ENCODE measurements at regions not wholly inside any gene's neighbourhood (a gene's known extent, or its start where the extent isn't known, plus 50 kb on each side); places are given as distances from the start of the nearest gene placed in this dataset.

GRCh38 chr9:91086657-91087461 lies 274.9 kb downstream of the AUH start:
- no peaks in the 10 kb centered on the region for H3K9me3 ChIP-seq (ENCODE audit: insufficient read depth, low read length, severe bottlenecking)
- H3K9ac ChIP-seq (ENCODE audit: low read depth, low read length), result no peak overlapping the region
- no peak overlapping the region for H3K4me3 ChIP-seq (ENCODE audit: low read depth in 1 of 2, low read length in 2 of 2)
- no peaks in the 10 kb centered on the region for H3K36me3 ChIP-seq (ENCODE audit: insufficient read depth, low read length)
- no peaks in the 10 kb centered on the region for H4K20me1 ChIP-seq (ENCODE audit: insufficient read depth, low read length)
- no peak for ATAC-seq (ENCODE audit: insufficient read depth, low read depth)
- no peak overlapping the region for H3K4me2 ChIP-seq (ENCODE audit: insufficient read depth, low read length)
- no peak for DNase-seq
- no peak overlapping the region for H3K27ac ChIP-seq (ENCODE audit: low read length)
- H3K27me3 ChIP-seq (ENCODE audit: insufficient read depth, low read length, poor library complexity), result no peaks in the 10 kb centered on the region
- no peaks in the 10 kb centered on the region for H3K4me1 ChIP-seq (ENCODE audit: insufficient read depth, low read length)
- TF ChIP-seq EZH2 (IDR thresholded peaks at IDR 0.05; ENCODE audit: borderline replicate concordance, low read depth, low read length, severe bottlenecking), result no peak
- no peak for TF ChIP-seq CTCF (IDR thresholded peaks at IDR 0.05; ENCODE audit: borderline replicate concordance, extremely low read depth, low read length, poor library complexity, severe bottlenecking)
- H3K79me2 ChIP-seq (ENCODE audit: insufficient read depth, low read length), result no peaks in the 10 kb centered on the region
- H2AFZ ChIP-seq (ENCODE audit: low read depth, low read length), result no peak overlapping the region

- H3K9ac ChIP-seq (ENCODE audit: low read depth, low read length), result no peak overlapping the region
- TF ChIP-seq CTCF (IDR thresholded peaks at IDR 0.05; ENCODE audit: borderline replicate concordance, extremely low read depth, low read length, poor library complexity, severe bottlenecking), result no peak
- H3K79me2 ChIP-seq (ENCODE audit: insufficient read depth, low read length), result no peaks in the 10 kb centered on the region
- no peaks in the 10 kb centered on the region for H3K4me1 ChIP-seq (ENCODE audit: insufficient read depth, low read length)
- no peaks in the 10 kb centered on the region for H3K36me3 ChIP-seq (ENCODE audit: insufficient read depth, low read length)
- H4K20me1 ChIP-seq (ENCODE audit: insufficient read depth, low read length), result no peaks in the 10 kb centered on the region
- H3K27me3 ChIP-seq (ENCODE audit: insufficient read depth, low read length, poor library complexity), result no peaks in the 10 kb centered on the region
- no peak overlapping the region for H3K4me3 ChIP-seq (ENCODE audit: low read depth in 1 of 2, low read length in 2 of 2)
- no peak overlapping the region for H3K27ac ChIP-seq (ENCODE audit: low read length)
- H2AFZ ChIP-seq (ENCODE audit: low read depth, low read length), result no peak overlapping the region
- no peak overlapping the region for H3K4me2 ChIP-seq (ENCODE audit: insufficient read depth, low read length)
- no peak for ATAC-seq (ENCODE audit: insufficient read depth, low read depth)
- no peaks in the 10 kb centered on the region for H3K9me3 ChIP-seq (ENCODE audit: insufficient read depth, low read length, severe bottlenecking)
- no peak for DNase-seq
Measured at GRCh38 chr9:91087462-91087759, 274.3 kb downstream of the AUH start.

GRCh38 chr9:91089405-91090129 lies 272.2 kb downstream of the AUH start:
- H3K4me3 ChIP-seq (ENCODE audit: low read depth in 1 of 2, low read length in 2 of 2), result no peak overlapping the region
- no peaks in the 10 kb centered on the region for H3K4me1 ChIP-seq (ENCODE audit: insufficient read depth, low read length)
- no peaks in the 10 kb centered on the region for H3K36me3 ChIP-seq (ENCODE audit: insufficient read depth, low read length)
- H3K27me3 ChIP-seq (ENCODE audit: insufficient read depth, low read length, poor library complexity), result no peaks in the 10 kb centered on the region
- no peaks in the 10 kb centered on the region for H3K9me3 ChIP-seq (ENCODE audit: insufficient read depth, low read length, severe bottlenecking)
- no peak overlapping the region for H3K27ac ChIP-seq (ENCODE audit: low read length)
- no peak for DNase-seq
- no peak overlapping the region for H2AFZ ChIP-seq (ENCODE audit: low read depth, low read length)
- TF ChIP-seq EZH2 (IDR thresholded peaks at IDR 0.05; ENCODE audit: borderline replicate concordance, low read depth, low read length, severe bottlenecking), result no peak
- TF ChIP-seq CTCF (IDR thresholded peaks at IDR 0.05; ENCODE audit: borderline replicate concordance, extremely low read depth, low read length, poor library complexity, severe bottlenecking), result peak; percentile 17
- H3K79me2 ChIP-seq (ENCODE audit: insufficient read depth, low read length), result no peaks in the 10 kb centered on the region
- no peak for ATAC-seq (ENCODE audit: insufficient read depth, low read depth)
- no peaks in the 10 kb centered on the region for H4K20me1 ChIP-seq (ENCODE audit: insufficient read depth, low read length)
- no peak overlapping the region for H3K4me2 ChIP-seq (ENCODE audit: insufficient read depth, low read length)
- no peak overlapping the region for H3K9ac ChIP-seq (ENCODE audit: low read depth, low read length)

Measured in DND-41 (cell line).